PC-9 (cell line): ENCODE measurements at regions not wholly inside any gene's neighbourhood (a gene's known extent, or its start where the extent isn't known, plus 50 kb on each side); places are given as distances from the start of the nearest gene placed in this dataset.
A peak's percentile ranks its signal among the peaks of the same experiment; 100 is the strongest.

Source experiments
- BruUV-seq: library from RNA; stranded (reverse); fragments of 400-500 nt; replicated peaks from 2 replicates; lab custom pipeline; 2021; lab: Mats Ljungman, UMichigan
- CTCF ChIA-PET: fragments of 300-600 bp; sonication (Branson Sonifier 250); formaldehyde crosslinking; loops from one replicate; lab custom pipeline; 2022; ENCODE audit warnings: antibody characterized with exemption; lab: Charles Lee
- POLR2A ChIA-PET: fragments of 300-600 bp; sonication (Branson Sonifier 250); formaldehyde crosslinking; loops from one replicate; lab custom pipeline; 2022; ENCODE audit warnings: antibody characterized with exemption; ENCODE audit not compliant: unreplicated experiment; lab: Charles Lee
- DNase-seq, 2 experiments: peaks; one replicate each; pipeline versions ENCODE4 v3.0.0 to v3.0.0-alpha.2; 2015 to 2022; ENCODE audit warnings: mixed read lengths in 1 of 2
- H2AFZ ChIP-seq: fragments of 200-600 bp; sonication (generic); 2 replicates; pipeline ENCODE4 v1.8.1; 2017; ENCODE audit warnings: antibody characterized with exemption
- H3F3A ChIP-seq: fragments of 200-600 bp; sonication (generic); 2 replicates; pipeline ENCODE4 v1.8.1; 2017; ENCODE audit warnings: antibody characterized with exemption, mild to moderate bottlenecking, low read depth; ENCODE audit not compliant: insufficient read depth
- H3K27ac ChIP-seq: fragments of 200-600 bp; sonication (generic); 2 replicates; pipeline ENCODE4 v1.6.1; 2016; ENCODE audit warnings: mixed run types
- H3K27me3 ChIP-seq: fragments of 200-600 bp; sonication (generic); 2 replicates; pipeline ENCODE4 v1.6.1; 2016; ENCODE audit warnings: low read depth, mixed run types; ENCODE audit not compliant: insufficient read depth
- H3K36me3 ChIP-seq: fragments of 200-600 bp; sonication (generic); 2 replicates; pipeline ENCODE4 v1.6.1; 2016; ENCODE audit warnings: low read depth, mixed run types
- H3K4me1 ChIP-seq: fragments of 200-600 bp; sonication (generic); replicated peaks from 2 replicates; pipeline ENCODE4 v1.6.1; 2016; ENCODE audit warnings: mixed run types; ENCODE audit not compliant: insufficient read depth
- H3K4me2 ChIP-seq: fragments of 200-600 bp; sonication (generic); 2 replicates; pipeline ENCODE4 v1.6.1; 2017; ENCODE audit warnings: mixed run types
- H3K4me3 ChIP-seq: fragments of 200-600 bp; sonication (generic); 2 replicates; pipeline ENCODE4 v1.6.1; 2016; ENCODE audit warnings: mixed run types
- H3K79me2 ChIP-seq: fragments of 200-600 bp; sonication (generic); 2 replicates; pipeline ENCODE4 v1.6.1; 2017; ENCODE audit warnings: low read depth, mixed run types
- H3K9me2 ChIP-seq: fragments of 200-600 bp; sonication (generic); 2 replicates; pipeline ENCODE4 v1.8.1; 2017; ENCODE audit warnings: mild to moderate bottlenecking; ENCODE audit not compliant: insufficient read depth
- H3K9me3 ChIP-seq: fragments of 200-600 bp; sonication (generic); 2 replicates; pipeline ENCODE4 v1.8.1; 2016; ENCODE audit warnings: low read depth; ENCODE audit not compliant: insufficient read depth
- H4K20me1 ChIP-seq: fragments of 200-600 bp; sonication (generic); 2 replicates; pipeline ENCODE4 v1.8.1; 2017; ENCODE audit not compliant: insufficient read depth
- EZH2 ChIP-seq: fragments of 200-600 bp; sonication (generic); IDR thresholded peaks from 2 replicates; pipeline ENCODE4 v1.8.0; 2017; ENCODE audit warnings: antibody characterized with exemption, low read depth
- intact Hi-C: fragments of 100-400 bp; cut with micrococcal nuclease; formaldehyde crosslinking; loops from one replicate; pipeline ENCODE4 v1.10.0; 2022; ENCODE audit not compliant: unreplicated experiment
- TF ChIP-seq, protein P1 (sequence below): fragments of 200-600 bp; sonication (generic); conservative IDR thresholded peaks from 2 replicates; pipeline ENCODE4 v1.6.1; 2017; ENCODE audit warnings: mixed run types, antibody characterized with exemption, mild to moderate bottlenecking, moderate library complexity

DNA sequence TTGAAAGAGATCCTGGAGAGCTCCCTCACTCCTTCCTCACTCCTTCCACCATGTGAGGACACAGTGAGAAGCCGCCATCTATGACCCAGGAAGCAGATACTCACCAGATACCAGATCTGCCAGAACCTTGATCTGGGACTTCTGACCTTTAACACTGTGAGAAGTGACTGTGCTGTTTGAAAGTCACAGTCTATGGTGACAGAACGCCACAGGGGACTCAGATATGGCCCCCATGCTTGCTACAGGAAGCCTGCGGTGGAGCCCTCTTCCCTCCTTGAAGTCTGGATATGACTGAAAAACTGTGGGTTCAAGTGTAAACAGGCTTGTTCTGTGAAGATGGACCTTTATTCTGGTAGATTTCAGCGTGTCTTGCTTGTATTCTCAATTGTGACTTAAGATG is 297.8 kb downstream of the KLF6 start:
- Histone ChIP-seq H3K4me2 (no peak overlapping the region), H3K4me3 (no peak overlapping the region), H3K27ac (no peak overlapping the region), H3K9me3 (no peaks in the 10 kb centered on the region), H2AFZ (no peak overlapping the region), H4K20me1 (no peaks in the 10 kb centered on the region), H3K27me3 (no peaks in the 10 kb centered on the region), H3K9me2 (no peaks in the 10 kb centered on the region), H3K4me1 (peaks cover 19% of the 10 kb centered on the region), H3F3A (peaks cover 13% of the 10 kb centered on the region; the same call in 1 of the 2 replicates), H3K36me3 (no peaks in the 10 kb centered on the region), H3K79me2 (no peaks in the 10 kb centered on the region)
- ChIA-PET CTCF (no interaction called here), POLR2A (interaction anchor here (0.6 kb wide), 2 partner anchors 42 to 52 kb away, joined by 4 to 5 read pairs; no protein-coding TSS in a partner anchor)
- DNase-seq = no peak
- TF ChIP-seq EZH2 = no peak
- TF ChIP-seq, protein P1, sequence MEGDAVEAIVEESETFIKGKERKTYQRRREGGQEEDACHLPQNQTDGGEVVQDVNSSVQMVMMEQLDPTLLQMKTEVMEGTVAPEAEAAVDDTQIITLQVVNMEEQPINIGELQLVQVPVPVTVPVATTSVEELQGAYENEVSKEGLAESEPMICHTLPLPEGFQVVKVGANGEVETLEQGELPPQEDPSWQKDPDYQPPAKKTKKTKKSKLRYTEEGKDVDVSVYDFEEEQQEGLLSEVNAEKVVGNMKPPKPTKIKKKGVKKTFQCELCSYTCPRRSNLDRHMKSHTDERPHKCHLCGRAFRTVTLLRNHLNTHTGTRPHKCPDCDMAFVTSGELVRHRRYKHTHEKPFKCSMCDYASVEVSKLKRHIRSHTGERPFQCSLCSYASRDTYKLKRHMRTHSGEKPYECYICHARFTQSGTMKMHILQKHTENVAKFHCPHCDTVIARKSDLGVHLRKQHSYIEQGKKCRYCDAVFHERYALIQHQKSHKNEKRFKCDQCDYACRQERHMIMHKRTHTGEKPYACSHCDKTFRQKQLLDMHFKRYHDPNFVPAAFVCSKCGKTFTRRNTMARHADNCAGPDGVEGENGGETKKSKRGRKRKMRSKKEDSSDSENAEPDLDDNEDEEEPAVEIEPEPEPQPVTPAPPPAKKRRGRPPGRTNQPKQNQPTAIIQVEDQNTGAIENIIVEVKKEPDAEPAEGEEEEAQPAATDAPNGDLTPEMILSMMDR = no peak
- intact Hi-C loops = no loop called here
- no TSS peak for BruUV-seq

DNA sequence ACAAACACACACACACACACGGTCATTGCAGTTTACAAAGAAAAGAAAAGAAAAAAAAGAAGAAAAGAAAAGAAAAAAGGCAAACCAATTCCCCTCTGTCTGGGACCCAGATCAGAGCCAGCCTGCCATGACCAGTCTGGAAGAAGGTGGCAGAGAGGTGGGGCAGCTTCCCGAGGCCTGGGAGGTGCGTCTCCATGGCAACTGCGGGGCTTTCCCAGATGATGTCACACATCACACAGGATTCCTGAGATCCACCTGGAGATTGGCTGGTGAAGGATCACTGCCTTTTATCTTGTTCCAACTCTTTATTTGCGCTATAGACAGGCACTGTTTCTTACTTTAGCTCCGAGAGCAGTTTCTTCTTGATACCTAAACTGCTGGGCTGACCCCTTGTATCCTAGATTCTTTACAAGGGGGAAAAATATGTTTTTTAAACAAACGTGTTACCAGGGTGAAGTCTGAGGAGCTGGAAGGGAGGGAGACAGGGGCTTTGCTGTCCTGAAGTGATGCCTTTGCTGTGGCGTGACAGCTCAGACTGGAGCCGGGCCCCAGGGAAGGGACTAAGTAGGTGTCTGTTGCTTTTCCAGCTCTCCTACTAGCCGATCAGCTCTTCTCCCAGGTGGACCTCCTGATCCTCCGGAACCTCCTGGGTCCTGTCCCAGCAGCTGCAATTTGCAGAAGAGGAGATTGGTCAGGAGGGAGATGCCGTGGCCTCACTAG is 298.5 kb downstream of the KLF6 start:
- Histone ChIP-seq H3K4me3 (no peak overlapping the region), H2AFZ (no peak overlapping the region), H3F3A (peaks cover 20% of the 10 kb centered on the region), H3K4me1 (peaks cover 26% of the 10 kb centered on the region), H3K9me2 (no peaks in the 10 kb centered on the region), H3K4me2 (peak overlapping the region; percentile 12; the same call in 1 of the 2 replicates), H3K79me2 (no peaks in the 10 kb centered on the region), H3K36me3 (no peaks in the 10 kb centered on the region), H3K9me3 (no peaks in the 10 kb centered on the region), H4K20me1 (no peaks in the 10 kb centered on the region), H3K27me3 (no peaks in the 10 kb centered on the region), H3K27ac (no peak overlapping the region)
- peak; percentile 82 to 89 for DNase-seq
- ChIA-PET POLR2A (interaction anchor here (0.6 to 0.7 kb wide), 2 partner anchors 52 to 790 kb away, joined by 3 to 5 read pairs; no protein-coding TSS in a partner anchor), CTCF (no interaction called here)
- intact Hi-C loops = no loop called here
- BruUV-seq = no TSS peak
- no peak for TF ChIP-seq EZH2
- TF ChIP-seq, protein P1 = no peak

DNA sequence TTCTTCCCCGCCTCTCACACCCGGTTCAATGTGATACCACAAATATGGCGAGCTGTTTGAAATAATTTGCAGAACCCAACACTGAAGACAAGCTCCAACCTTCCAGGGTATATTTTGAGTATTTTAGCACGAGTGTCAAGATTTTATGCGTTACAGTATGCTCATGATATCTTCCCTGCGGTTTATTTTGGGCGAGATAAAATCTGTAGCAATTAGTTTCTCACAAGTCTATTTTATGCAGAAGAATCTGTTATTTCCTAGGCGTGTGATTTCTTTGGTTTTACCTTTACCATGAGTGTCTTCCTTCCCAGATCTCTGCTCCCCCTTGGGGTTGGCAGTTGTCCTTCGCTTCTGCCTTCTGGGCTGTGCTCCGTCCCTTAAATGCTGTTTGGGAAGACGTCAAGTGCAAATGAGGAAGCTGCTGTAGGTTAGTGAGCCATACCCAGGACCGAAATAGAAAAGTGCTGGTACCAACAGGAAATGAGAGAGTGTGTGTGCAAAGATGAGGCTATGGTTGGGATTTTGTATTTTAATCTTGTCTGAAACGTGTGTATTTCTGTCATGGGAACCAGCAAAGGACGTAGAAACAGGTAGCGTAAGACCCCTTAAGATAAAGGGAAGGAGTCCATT is 299.8 kb downstream of the KLF6 start:
- TF ChIP-seq, protein P1 = no peak
- no peak for TF ChIP-seq EZH2
- POLR2A ChIA-PET = no interaction called here
- intact Hi-C loops = no loop called here
- Histone ChIP-seq H3K4me1 (peaks cover 30% of the 10 kb centered on the region), H3K9me2 (no peaks in the 10 kb centered on the region), H3K27me3 (no peaks in the 10 kb centered on the region), H4K20me1 (no peaks in the 10 kb centered on the region), H3K4me2 (no peak overlapping the region), H3K36me3 (no peaks in the 10 kb centered on the region), H3F3A (peaks cover 20% of the 10 kb centered on the region), H3K27ac (no peak overlapping the region), H3K9me3 (no peaks in the 10 kb centered on the region), H3K79me2 (no peaks in the 10 kb centered on the region), H2AFZ (no peak overlapping the region), H3K4me3 (no peak overlapping the region)
- BruUV-seq = no TSS peak
- DNase-seq = no peak
- CTCF ChIA-PET = no interaction called here
